WTC11 (cell line): ENCODE measurements at regions not wholly inside any gene's neighbourhood (a gene's known extent, or its start where the extent isn't known, plus 50 kb on each side); places are given as distances from the start of the nearest gene placed in this dataset.

Experiments used
- ATAC-seq: fragments of 200-7000 bp; cut with Tn5 transposase; 2 replicates; pipeline ENCODE4 v1.10.0; 2021; ENCODE audit warnings: mild to moderate bottlenecking, moderate library complexity
- CTCF ChIA-PET: fragments of 300-600 bp; sonication (Branson Sonifier 250); formaldehyde crosslinking; loops from one replicate; lab custom pipeline; 2021; ENCODE audit warnings: antibody characterized with exemption; lab: Charles Lee
- POLR2A ChIA-PET: fragments of 350-600 bp; sonication (Branson Sonifier 250); formaldehyde crosslinking; loops from one replicate; lab custom pipeline; 2021; ENCODE audit warnings: antibody characterized with exemption; lab: Charles Lee
- DNase-seq: peaks from one replicate; pipeline ENCODE4 v3.0.0; 2021; ENCODE audit warnings: low spot score
- H3K27ac Mint-ChIP-seq: 2 replicates; pipeline ENCODE4 v1.8.0; 2021; ENCODE audit warnings: mixed read lengths
- H3K27me3 Mint-ChIP-seq: 2 replicates; pipeline ENCODE4 v1.8.0; 2021; ENCODE audit warnings: low read depth, mild to moderate bottlenecking, moderate library complexity, mixed read lengths
- H3K36me3 Mint-ChIP-seq: 2 replicates; pipeline ENCODE4 v1.8.0; 2021; ENCODE audit warnings: mixed read lengths
- H3K4me1 Mint-ChIP-seq: 2 replicates; pipeline ENCODE4 v1.8.0; 2022; ENCODE audit warnings: mixed read lengths
- H3K4me3 Mint-ChIP-seq: 2 replicates; pipeline ENCODE4 v1.8.0; 2021; ENCODE audit warnings: mild to moderate bottlenecking, moderate library complexity, mixed read lengths
- H3K9me3 Mint-ChIP-seq: 2 replicates; pipeline ENCODE4 v1.8.0; 2021; ENCODE audit warnings: mixed read lengths
- ATF1 ChIP-seq: sonication (generic); formaldehyde crosslinking; IDR thresholded peaks from 2 replicates; pipeline ENCODE4 v1.8.1; 2023; ENCODE audit warnings: mild to moderate bottlenecking, moderate library complexity, missing genetic modification reagents
- CREB1 ChIP-seq: sonication (generic); formaldehyde crosslinking; IDR thresholded peaks from 2 replicates; pipeline ENCODE4 v1.8.0; 2023; ENCODE audit warnings: mild to moderate bottlenecking, missing genetic modification reagents
- ESRRA ChIP-seq: sonication (generic); formaldehyde crosslinking; IDR thresholded peaks from 2 replicates; pipeline ENCODE4 v1.8.1; 2022; ENCODE audit warnings: mild to moderate bottlenecking, missing genetic modification reagents, borderline replicate concordance
- FOXJ3 ChIP-seq: sonication (generic); formaldehyde crosslinking; IDR thresholded peaks from 2 replicates; pipeline ENCODE4 v1.9.0; 2021; ENCODE audit warnings: missing genetic modification reagents, mild to moderate bottlenecking, borderline replicate concordance
- HMGA2 ChIP-seq: fragments of 250-450 bp; sonication (Bioruptor Pico); IDR thresholded peaks from 2 replicates; pipeline ENCODE4 v1.4.0; 2021; ENCODE audit warnings: mild to moderate bottlenecking, moderate library complexity
- JUN ChIP-seq: sonication (generic); formaldehyde crosslinking; IDR thresholded peaks from 2 replicates; pipeline ENCODE4 v1.8.0; 2023; ENCODE audit warnings: mild to moderate bottlenecking, missing genetic modification reagents
- MXD4 ChIP-seq: fragments of 250-450 bp; sonication (Bioruptor Pico); IDR thresholded peaks from 2 replicates; pipeline ENCODE4 v1.8.0; 2021; ENCODE audit warnings: mild to moderate bottlenecking, moderate library complexity, borderline replicate concordance
- NFATC4 ChIP-seq: fragments of 250-450 bp; sonication (Bioruptor Pico); IDR thresholded peaks from 2 replicates; pipeline ENCODE4 v1.9.0; 2021; ENCODE audit warnings: mild to moderate bottlenecking
- NFYB ChIP-seq: sonication (generic); formaldehyde crosslinking; conservative IDR thresholded peaks from 2 replicates; pipeline ENCODE4 v1.8.0; 2022; ENCODE audit warnings: low read depth, missing genetic modification reagents
- RORB ChIP-seq: fragments of 250-450 bp; sonication (Bioruptor Pico); IDR thresholded peaks from 2 replicates; pipeline ENCODE4 v1.9.0; 2021; ENCODE audit warnings: mild to moderate bottlenecking
- SOX15 ChIP-seq: fragments of 250-450 bp; sonication (Bioruptor Pico); IDR thresholded peaks from 2 replicates; pipeline ENCODE4 v1.9.0; 2021; ENCODE audit warnings: mild to moderate bottlenecking
- TP53 ChIP-seq: sonication (generic); formaldehyde crosslinking; IDR thresholded peaks from 2 replicates; pipeline ENCODE4 v1.8.1; 2023; ENCODE audit warnings: mild to moderate bottlenecking, missing genetic modification reagents
- ZNF317 ChIP-seq: sonication (generic); formaldehyde crosslinking; IDR thresholded peaks from 2 replicates; pipeline ENCODE4 v1.8.1; 2023; ENCODE audit warnings: low read depth, mild to moderate bottlenecking, moderate library complexity, missing genetic modification reagents, borderline replicate concordance
- ZNF416 ChIP-seq: fragments of 250-450 bp; sonication (Bioruptor Pico); IDR thresholded peaks from 2 replicates; pipeline ENCODE4 v1.9.0; 2021; ENCODE audit warnings: mild to moderate bottlenecking, inconsistent platforms
- TF ChIP-seq, protein P1 (sequence below): fragments of 250-450 bp; sonication (Bioruptor Pico); IDR thresholded peaks from 2 replicates; pipeline ENCODE4 v1.8.0; 2021; ENCODE audit warnings: mild to moderate bottlenecking
- TF ChIP-seq, protein P2 (sequence below): sonication (generic); formaldehyde crosslinking; IDR thresholded peaks from 2 replicates; pipeline ENCODE4 v1.8.1; 2022; ENCODE audit warnings: mild to moderate bottlenecking, moderate library complexity, missing genetic modification reagents
- TF ChIP-seq, protein P3 (sequence below): sonication (generic); formaldehyde crosslinking; conservative IDR thresholded peaks from 2 replicates; pipeline ENCODE4 v1.8.1; 2023; ENCODE audit warnings: mild to moderate bottlenecking, low read depth, missing genetic modification reagents, moderate library complexity
- TF ChIP-seq, protein P4 (sequence below): fragments of 200-600 bp; IDR thresholded peaks from 2 replicates; pipeline ENCODE4 v1.8.0; 2022; ENCODE audit warnings: antibody characterized with exemption
- TF ChIP-seq, protein P5 (sequence below): sonication (generic); formaldehyde crosslinking; IDR thresholded peaks from 2 replicates; pipeline ENCODE4 v1.8.1; 2023; ENCODE audit warnings: mild to moderate bottlenecking, missing genetic modification reagents, moderate library complexity
- TF ChIP-seq, protein P6 (sequence below): fragments of 250-450 bp; sonication (Bioruptor Pico); IDR thresholded peaks from 2 replicates; pipeline ENCODE4 v1.9.0; 2021; ENCODE audit warnings: moderate library complexity, mild to moderate bottlenecking, inconsistent platforms, borderline replicate concordance
- TF ChIP-seq, protein P7 (sequence below): sonication (generic); formaldehyde crosslinking; IDR thresholded peaks from 2 replicates; pipeline ENCODE4 v1.8.0; 2022; ENCODE audit warnings: missing genetic modification reagents
- TF ChIP-seq, protein P8 (sequence below): sonication (generic); formaldehyde crosslinking; IDR thresholded peaks from 2 replicates; pipeline ENCODE4 v1.8.1; 2023; ENCODE audit warnings: mild to moderate bottlenecking, missing genetic modification reagents

DNA sequence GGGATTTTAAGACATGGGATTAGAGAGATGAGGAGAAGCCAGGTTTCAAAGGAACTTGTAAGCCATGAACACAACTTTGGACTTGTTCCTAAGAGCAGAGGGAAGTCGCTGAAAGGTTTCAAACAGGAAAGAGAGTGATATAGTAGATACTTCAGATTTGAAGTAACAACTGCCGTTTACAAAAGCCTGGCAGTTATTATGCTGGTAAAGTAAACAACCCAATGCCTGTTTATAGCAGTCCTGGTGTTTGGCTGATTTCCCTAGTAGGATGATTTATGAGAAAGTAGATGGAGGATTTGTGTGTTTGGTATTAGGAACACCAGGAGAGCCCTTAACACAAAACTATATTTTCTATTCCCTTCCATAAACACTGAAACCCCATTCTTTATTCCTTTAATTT, 285.7 kb downstream of the RMST start (continued):
- TF ChIP-seq, protein P1, sequence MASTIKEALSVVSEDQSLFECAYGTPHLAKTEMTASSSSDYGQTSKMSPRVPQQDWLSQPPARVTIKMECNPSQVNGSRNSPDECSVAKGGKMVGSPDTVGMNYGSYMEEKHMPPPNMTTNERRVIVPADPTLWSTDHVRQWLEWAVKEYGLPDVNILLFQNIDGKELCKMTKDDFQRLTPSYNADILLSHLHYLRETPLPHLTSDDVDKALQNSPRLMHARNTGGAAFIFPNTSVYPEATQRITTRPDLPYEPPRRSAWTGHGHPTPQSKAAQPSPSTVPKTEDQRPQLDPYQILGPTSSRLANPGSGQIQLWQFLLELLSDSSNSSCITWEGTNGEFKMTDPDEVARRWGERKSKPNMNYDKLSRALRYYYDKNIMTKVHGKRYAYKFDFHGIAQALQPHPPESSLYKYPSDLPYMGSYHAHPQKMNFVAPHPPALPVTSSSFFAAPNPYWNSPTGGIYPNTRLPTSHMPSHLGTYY: no peak
- no peak for TF ChIP-seq ESRRA (CRISPR knock-in tag)
- no peak for TF ChIP-seq TP53 (CRISPR knock-in tag)
- TF ChIP-seq, protein P2, sequence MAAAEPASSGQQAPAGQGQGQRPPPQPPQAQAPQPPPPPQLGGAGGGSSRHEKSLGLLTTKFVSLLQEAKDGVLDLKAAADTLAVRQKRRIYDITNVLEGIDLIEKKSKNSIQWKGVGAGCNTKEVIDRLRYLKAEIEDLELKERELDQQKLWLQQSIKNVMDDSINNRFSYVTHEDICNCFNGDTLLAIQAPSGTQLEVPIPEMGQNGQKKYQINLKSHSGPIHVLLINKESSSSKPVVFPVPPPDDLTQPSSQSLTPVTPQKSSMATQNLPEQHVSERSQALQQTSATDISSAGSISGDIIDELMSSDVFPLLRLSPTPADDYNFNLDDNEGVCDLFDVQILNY: no peak
- TF ChIP-seq SOX15 (CRISPR knock-in tag): no peak
- TF ChIP-seq FOXJ3 (CRISPR knock-in tag): no peak

DNA sequence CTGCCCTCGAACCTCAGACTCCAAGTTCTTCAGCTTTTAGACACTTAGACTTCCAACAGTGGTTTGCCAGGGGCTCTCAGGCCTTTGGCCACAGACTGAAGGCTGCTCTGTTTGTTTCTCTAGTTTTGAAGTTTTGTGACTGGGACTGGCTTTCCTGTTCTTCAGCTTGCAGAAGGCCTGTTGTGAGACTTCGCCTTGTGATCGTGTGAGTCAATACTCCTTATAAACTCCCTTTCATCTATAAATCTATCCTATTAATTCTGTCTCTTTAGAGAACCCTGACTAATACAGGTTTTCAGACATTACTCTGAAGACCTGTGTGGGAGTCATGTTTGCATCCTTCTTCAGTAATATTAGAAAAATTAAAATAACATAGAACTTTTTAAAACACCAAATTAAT, 289.1 kb downstream of the RMST start:
- ATAC-seq (no peak), DNase-seq (no peak)
- Mint-ChIP-seq H3K9me3 (peaks cover 3% of the 10 kb centered on the region), H3K27ac (no peak overlapping the region), H3K4me3 (no peak overlapping the region), H3K4me1 (peaks cover 8% of the 10 kb centered on the region; the same call in 1 of the 2 replicates), H3K27me3 (no peaks in the 10 kb centered on the region), H3K36me3 (no peaks in the 10 kb centered on the region)
- ChIA-PET POLR2A (no interaction called here), CTCF (no interaction called here)
- no peak for TF ChIP-seq JUN
- no peak for TF ChIP-seq NFYB
- TF ChIP-seq, protein P3, sequence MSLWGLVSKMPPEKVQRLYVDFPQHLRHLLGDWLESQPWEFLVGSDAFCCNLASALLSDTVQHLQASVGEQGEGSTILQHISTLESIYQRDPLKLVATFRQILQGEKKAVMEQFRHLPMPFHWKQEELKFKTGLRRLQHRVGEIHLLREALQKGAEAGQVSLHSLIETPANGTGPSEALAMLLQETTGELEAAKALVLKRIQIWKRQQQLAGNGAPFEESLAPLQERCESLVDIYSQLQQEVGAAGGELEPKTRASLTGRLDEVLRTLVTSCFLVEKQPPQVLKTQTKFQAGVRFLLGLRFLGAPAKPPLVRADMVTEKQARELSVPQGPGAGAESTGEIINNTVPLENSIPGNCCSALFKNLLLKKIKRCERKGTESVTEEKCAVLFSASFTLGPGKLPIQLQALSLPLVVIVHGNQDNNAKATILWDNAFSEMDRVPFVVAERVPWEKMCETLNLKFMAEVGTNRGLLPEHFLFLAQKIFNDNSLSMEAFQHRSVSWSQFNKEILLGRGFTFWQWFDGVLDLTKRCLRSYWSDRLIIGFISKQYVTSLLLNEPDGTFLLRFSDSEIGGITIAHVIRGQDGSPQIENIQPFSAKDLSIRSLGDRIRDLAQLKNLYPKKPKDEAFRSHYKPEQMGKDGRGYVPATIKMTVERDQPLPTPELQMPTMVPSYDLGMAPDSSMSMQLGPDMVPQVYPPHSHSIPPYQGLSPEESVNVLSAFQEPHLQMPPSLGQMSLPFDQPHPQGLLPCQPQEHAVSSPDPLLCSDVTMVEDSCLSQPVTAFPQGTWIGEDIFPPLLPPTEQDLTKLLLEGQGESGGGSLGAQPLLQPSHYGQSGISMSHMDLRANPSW: no peak
- TF ChIP-seq MXD4: no peak
- TF ChIP-seq, protein P4, sequence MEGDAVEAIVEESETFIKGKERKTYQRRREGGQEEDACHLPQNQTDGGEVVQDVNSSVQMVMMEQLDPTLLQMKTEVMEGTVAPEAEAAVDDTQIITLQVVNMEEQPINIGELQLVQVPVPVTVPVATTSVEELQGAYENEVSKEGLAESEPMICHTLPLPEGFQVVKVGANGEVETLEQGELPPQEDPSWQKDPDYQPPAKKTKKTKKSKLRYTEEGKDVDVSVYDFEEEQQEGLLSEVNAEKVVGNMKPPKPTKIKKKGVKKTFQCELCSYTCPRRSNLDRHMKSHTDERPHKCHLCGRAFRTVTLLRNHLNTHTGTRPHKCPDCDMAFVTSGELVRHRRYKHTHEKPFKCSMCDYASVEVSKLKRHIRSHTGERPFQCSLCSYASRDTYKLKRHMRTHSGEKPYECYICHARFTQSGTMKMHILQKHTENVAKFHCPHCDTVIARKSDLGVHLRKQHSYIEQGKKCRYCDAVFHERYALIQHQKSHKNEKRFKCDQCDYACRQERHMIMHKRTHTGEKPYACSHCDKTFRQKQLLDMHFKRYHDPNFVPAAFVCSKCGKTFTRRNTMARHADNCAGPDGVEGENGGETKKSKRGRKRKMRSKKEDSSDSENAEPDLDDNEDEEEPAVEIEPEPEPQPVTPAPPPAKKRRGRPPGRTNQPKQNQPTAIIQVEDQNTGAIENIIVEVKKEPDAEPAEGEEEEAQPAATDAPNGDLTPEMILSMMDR: no peak
- no peak for TF ChIP-seq ZNF317 (CRISPR knock-in tag)
- no peak for TF ChIP-seq NFATC4 (CRISPR knock-in tag)

DNA sequence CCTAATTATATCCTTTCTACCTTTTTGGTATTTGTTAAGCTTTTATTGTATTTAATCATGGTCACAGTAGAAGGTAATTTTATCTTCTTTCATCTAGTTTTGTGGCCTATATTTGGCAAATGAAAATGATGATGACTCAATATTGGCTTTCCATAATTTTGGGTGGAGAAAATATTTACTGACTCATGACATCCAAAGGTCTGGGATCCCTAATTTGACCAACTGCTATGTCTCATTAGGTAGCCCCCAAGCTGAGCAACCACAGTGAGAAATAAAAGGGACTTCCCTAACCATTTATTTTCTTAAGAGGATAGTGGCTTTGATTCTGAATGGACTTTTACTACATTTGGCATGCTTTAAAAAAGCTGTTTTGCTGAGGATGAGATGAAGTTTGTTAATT, 289.5 kb downstream of the RMST start:
- no peak for ATAC-seq
- DNase-seq: no peak
- Mint-ChIP-seq H3K36me3 (no peaks in the 10 kb centered on the region), H3K9me3 (peaks cover 3% of the 10 kb centered on the region), H3K4me1 (peaks cover 8% of the 10 kb centered on the region; the same call in 1 of the 2 replicates), H3K4me3 (no peak overlapping the region), H3K27ac (no peak overlapping the region), H3K27me3 (no peaks in the 10 kb centered on the region)
- POLR2A ChIA-PET: interaction anchor here (0.5 kb wide), 1 partner anchor 252 kb away, joined by 6 read pairs; no protein-coding TSS in a partner anchor
- no peak for TF ChIP-seq ATF1 (CRISPR knock-in tag)
- TF ChIP-seq, protein P5, sequence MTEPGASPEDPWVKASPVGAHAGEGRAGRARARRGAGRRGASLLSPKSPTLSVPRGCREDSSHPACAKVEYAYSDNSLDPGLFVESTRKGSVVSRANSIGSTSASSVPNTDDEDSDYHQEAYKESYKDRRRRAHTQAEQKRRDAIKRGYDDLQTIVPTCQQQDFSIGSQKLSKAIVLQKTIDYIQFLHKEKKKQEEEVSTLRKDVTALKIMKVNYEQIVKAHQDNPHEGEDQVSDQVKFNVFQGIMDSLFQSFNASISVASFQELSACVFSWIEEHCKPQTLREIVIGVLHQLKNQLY (CRISPR knock-in tag): no peak
- TF ChIP-seq, protein P6, sequence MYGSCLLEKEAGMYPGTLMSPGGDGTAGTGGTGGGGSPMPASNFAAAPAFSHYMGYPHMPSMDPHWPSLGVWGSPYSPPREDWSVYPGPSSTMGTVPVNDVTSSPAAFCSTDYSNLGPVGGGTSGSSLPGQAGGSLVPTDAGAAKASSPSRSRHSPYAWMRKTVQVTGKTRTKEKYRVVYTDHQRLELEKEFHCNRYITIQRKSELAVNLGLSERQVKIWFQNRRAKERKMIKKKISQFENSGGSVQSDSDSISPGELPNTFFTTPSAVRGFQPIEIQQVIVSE (CRISPR knock-in tag): no peak
- TF ChIP-seq, protein P7, sequence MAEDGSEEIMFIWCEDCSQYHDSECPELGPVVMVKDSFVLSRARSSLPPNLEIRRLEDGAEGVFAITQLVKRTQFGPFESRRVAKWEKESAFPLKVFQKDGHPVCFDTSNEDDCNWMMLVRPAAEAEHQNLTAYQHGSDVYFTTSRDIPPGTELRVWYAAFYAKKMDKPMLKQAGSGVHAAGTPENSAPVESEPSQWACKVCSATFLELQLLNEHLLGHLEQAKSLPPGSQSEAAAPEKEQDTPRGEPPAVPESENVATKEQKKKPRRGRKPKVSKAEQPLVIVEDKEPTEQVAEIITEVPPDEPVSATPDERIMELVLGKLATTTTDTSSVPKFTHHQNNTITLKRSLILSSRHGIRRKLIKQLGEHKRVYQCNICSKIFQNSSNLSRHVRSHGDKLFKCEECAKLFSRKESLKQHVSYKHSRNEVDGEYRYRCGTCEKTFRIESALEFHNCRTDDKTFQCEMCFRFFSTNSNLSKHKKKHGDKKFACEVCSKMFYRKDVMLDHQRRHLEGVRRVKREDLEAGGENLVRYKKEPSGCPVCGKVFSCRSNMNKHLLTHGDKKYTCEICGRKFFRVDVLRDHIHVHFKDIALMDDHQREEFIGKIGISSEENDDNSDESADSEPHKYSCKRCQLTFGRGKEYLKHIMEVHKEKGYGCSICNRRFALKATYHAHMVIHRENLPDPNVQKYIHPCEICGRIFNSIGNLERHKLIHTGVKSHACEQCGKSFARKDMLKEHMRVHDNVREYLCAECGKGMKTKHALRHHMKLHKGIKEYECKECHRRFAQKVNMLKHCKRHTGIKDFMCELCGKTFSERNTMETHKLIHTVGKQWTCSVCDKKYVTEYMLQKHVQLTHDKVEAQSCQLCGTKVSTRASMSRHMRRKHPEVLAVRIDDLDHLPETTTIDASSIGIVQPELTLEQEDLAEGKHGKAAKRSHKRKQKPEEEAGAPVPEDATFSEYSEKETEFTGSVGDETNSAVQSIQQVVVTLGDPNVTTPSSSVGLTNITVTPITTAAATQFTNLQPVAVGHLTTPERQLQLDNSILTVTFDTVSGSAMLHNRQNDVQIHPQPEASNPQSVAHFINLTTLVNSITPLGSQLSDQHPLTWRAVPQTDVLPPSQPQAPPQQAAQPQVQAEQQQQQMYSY: no peak
- no peak for TF ChIP-seq RORB
- TF ChIP-seq ESRRA (CRISPR knock-in tag): no peak
- no peak for TF ChIP-seq ZNF416 (CRISPR knock-in tag)
- TF ChIP-seq, protein P8, sequence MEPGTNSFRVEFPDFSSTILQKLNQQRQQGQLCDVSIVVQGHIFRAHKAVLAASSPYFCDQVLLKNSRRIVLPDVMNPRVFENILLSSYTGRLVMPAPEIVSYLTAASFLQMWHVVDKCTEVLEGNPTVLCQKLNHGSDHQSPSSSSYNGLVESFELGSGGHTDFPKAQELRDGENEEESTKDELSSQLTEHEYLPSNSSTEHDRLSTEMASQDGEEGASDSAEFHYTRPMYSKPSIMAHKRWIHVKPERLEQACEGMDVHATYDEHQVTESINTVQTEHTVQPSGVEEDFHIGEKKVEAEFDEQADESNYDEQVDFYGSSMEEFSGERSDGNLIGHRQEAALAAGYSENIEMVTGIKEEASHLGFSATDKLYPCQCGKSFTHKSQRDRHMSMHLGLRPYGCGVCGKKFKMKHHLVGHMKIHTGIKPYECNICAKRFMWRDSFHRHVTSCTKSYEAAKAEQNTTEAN: no peak
- no peak for TF ChIP-seq HMGA2
- TF ChIP-seq CREB1 (CRISPR knock-in tag): no peak
- CTCF ChIA-PET: no interaction called here
